ENCODE measurements at regions not wholly inside any gene's neighbourhood (a gene's known extent, or its start where the extent isn't known, plus 50 kb on each side); places are given as distances from the start of the nearest gene placed in this dataset.
A peak's percentile ranks its signal among the peaks of the same experiment; 100 is the strongest.

DNA sequence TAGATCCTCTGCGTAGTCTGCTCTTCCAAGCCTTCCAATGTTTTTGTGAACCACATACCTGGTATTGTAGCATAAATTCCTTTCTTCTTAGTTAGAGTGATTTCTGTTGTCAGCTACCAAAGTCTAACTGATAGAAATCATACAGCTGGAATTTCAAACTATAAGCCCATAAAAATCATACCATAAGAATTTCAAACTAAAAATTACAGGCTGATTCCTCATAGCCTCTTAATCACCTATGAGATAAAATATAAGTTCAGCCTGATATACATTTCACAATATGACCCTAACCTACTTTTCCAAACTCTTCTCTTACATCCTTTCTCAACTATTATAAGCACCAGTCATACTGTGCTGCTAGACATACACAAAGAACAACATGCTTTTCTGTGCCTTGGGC lies 64.8 kb downstream of the PTHLH start:
- Histone ChIP-seq H3K27me3 (ENCODE audit: control insufficient read depth in 2 of 2, insufficient read depth in 2 of 2, low read length in 2 of 2) (no peaks in the 10 kb centered on the region), H3K36me3 (ENCODE audit: control insufficient read depth in 2 of 3, insufficient read depth in 3 of 3, low read length in 3 of 3) (no peaks in the 10 kb centered on the region), H3K9me3 (ENCODE audit: control insufficient read depth in 2 of 3, low read length in 3 of 3) (no peaks in the 10 kb centered on the region), H3K27ac (ENCODE audit: low read depth, low read length) (no peak overlapping the region), H3K4me3 (ENCODE audit: low read length) (no peak overlapping the region), H3K4me1 (ENCODE audit: control insufficient read depth in 2 of 2, insufficient read depth in 2 of 2, low read length in 2 of 2) (no peaks in the 10 kb centered on the region)
- POLR2A ChIA-PET: no interaction called here
- H3K9me3 Mint-ChIP-seq: peaks cover 0 to 8% (median 3%) of the 10 kb centered on the region in 11 donors
- no peak overlapping the region for H3K27ac Mint-ChIP-seq
- CTCF ChIA-PET: no interaction called here
- no peak for ATAC-seq
- intact Hi-C loops (cut with micrococcal nuclease): no loop called here
- H3K27me3 Mint-ChIP-seq: peaks cover 2 to 18% (median 6%) of the 10 kb centered on the region in 5 donors
- H3K4me3 Mint-ChIP-seq: no peak overlapping the region
- H3K36me3 Mint-ChIP-seq: peaks cover 0 to 3% (median 0%) of the 10 kb centered on the region in 5 donors
- H3K4me1 Mint-ChIP-seq: peaks cover 0 to 3% (median 0%) of the 10 kb centered on the region in 7 donors
- no peak for DNase-seq

DNA sequence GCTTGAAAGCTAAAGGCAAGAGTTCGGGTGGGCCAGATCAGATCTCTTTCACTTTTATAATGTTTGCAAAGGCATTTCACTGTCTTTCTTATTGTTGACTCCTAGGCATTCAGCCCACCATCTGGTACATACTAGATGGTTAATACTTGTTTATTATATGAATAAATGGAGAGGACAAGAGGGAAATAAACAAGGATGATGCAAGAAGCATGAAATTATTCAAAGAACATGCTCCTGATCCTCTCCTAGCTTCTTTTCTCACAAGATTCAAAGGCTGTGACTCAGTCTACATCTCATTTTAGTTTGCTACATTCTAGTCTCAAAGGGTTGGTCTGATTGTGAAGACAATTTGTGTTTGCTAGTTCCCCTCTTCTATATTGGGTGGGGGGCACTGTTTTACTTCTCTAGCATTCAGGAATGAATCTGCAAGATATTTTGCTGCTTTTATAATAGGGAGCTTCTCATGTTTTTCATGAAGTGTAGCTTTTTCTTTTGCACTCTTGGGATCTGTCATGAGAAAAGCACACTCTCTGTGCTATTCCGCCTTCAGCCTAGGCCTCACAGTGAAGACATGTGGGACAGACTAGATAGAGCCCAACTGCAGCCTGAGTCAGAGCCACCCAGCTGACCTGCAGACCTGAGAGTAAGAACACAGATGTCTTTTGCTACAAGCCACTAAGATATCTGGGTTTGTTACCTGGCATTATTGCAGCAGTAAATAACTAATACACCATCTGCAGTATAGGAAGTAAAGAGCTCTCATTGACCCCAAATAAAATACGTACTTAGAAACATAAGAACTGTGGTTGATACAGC lies 65.7 kb downstream of the PTHLH start:
- Mint-ChIP-seq H3K27ac (no peak overlapping the region), H3K4me3 (no peak overlapping the region), H3K4me1 (peaks cover 0 to 3% (median 0%) of the 10 kb centered on the region in 7 donors), H3K36me3 (peaks cover 0 to 3% (median 0%) of the 10 kb centered on the region in 5 donors), H3K27me3 (peaks cover 4 to 18% (median 6%) of the 10 kb centered on the region in 5 donors), H3K9me3 (peaks cover 0 to 8% (median 3%) of the 10 kb centered on the region in 11 donors)
- Histone ChIP-seq H3K4me1 (ENCODE audit: control insufficient read depth in 2 of 2, insufficient read depth in 2 of 2, low read length in 2 of 2) (no peaks in the 10 kb centered on the region), H3K4me3 (ENCODE audit: low read length) (no peak overlapping the region), H3K9me3 (ENCODE audit: control insufficient read depth in 2 of 3, low read length in 3 of 3) (no peaks in the 10 kb centered on the region), H3K27ac (ENCODE audit: low read depth, low read length) (no peak overlapping the region), H3K36me3 (ENCODE audit: control insufficient read depth in 2 of 3, insufficient read depth in 3 of 3, low read length in 3 of 3) (no peaks in the 10 kb centered on the region), H3K27me3 (ENCODE audit: control insufficient read depth in 2 of 2, insufficient read depth in 2 of 2, low read length in 2 of 2) (no peaks in the 10 kb centered on the region)
- POLR2A ChIA-PET: no interaction called here
- no peak for ATAC-seq
- CTCF ChIA-PET: no interaction called here
- DNase-seq: no peak
- intact Hi-C loops (cut with micrococcal nuclease): no loop called here

DNA sequence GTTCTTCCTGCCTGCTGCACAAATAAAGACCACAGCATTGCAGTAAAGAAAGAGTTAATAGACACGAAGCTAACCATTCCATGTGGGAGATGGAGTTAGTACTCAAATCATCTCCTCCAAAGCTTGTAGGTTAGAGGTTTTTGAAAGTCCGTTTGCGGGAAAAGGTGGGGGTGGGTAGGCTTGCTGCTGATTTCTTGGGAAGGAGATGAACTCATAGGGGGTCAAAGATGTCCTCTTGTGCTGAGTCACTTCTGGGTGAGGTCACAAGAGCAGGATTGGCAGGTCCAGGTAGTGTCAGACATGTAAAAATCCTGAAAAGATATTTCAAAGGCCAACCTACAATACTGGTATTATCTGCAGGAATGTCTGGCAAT lies 66.4 kb downstream of the PTHLH start:
- ChIA-PET POLR2A (no interaction called here), CTCF (no interaction called here)
- DNase-seq (no peak), ATAC-seq (no peak)
- Histone ChIP-seq H3K27me3 (ENCODE audit: control insufficient read depth in 2 of 2, insufficient read depth in 2 of 2, low read length in 2 of 2) (no peaks in the 10 kb centered on the region), H3K4me3 (ENCODE audit: low read length) (no peak overlapping the region), H3K36me3 (ENCODE audit: control insufficient read depth in 2 of 3, insufficient read depth in 3 of 3, low read length in 3 of 3) (no peaks in the 10 kb centered on the region), H3K27ac (ENCODE audit: low read depth, low read length) (no peak overlapping the region), H3K4me1 (ENCODE audit: control insufficient read depth in 2 of 2, insufficient read depth in 2 of 2, low read length in 2 of 2) (no peaks in the 10 kb centered on the region), H3K9me3 (ENCODE audit: control insufficient read depth in 2 of 3, low read length in 3 of 3) (no peaks in the 10 kb centered on the region)
- intact Hi-C loops (cut with micrococcal nuclease): no loop called here
- H3K36me3 Mint-ChIP-seq: no peaks in the 10 kb centered on the region
- H3K4me1 Mint-ChIP-seq: peaks cover 0 to 3% (median 0%) of the 10 kb centered on the region in 7 donors
- no peak overlapping the region for H3K27ac Mint-ChIP-seq
- H3K9me3 Mint-ChIP-seq: peaks cover 0 to 4% (median 2%) of the 10 kb centered on the region in 11 donors
- H3K4me3 Mint-ChIP-seq: no peak overlapping the region
- H3K27me3 Mint-ChIP-seq: peaks cover 0 to 15% (median 4%) of the 10 kb centered on the region in 5 donors

DNA sequence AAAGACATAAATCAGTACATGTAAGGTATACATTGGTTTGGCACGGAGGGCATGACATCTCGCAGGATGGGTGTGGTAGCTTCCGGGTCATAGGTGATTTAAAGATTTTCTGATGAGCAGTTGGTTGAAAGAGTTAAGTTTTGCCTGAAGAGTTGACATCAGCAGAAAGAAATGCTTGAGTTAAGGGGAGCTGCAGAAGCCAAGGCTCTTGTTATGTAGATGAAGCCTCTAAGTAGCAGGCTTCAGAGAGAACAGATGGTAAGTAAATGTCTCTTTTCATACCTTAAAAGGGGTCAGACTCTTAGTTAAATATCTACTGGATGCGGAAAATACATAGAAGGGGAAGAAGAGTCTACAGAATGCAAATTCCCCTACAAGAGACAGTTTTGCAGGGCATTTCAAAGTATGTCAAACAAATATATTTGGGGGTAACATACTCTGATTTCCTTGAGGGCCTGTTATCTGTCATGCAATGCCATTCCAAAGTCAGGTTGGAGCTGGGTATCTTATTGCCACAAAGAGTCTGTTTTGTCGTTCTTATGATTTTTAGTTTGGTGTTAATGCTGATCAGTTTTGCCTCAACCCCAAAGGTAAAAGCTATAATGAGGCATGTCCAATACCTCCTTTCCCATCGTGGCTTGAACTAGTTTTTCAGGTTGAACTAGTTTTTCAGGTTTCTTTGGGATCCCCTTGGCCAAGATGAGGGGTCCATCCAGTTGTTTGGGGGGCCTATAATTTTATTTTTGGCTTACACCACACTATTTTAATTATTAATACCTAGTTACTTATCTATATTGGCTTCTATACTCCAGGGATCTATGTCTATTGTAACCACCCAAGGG lies 67.0 kb downstream of the PTHLH start:
- peaks cover 0 to 3% (median under 1%) of the 10 kb centered on the region in 11 donors for H3K9me3 Mint-ChIP-seq
- H3K27ac Mint-ChIP-seq: peak overlapping the region in 1 of 9 donors; percentile 21
- intact Hi-C loops (cut with micrococcal nuclease): no loop called here
- H3K4me3 Mint-ChIP-seq: no peak overlapping the region
- peaks cover 0 to 3% (median 0%) of the 10 kb centered on the region in 7 donors for H3K4me1 Mint-ChIP-seq
- no peak overlapping the region for H3K4me3 ChIP-seq (ENCODE audit: low read length)
- CTCF ChIA-PET: no interaction called here
- DNase-seq: no peak
- no peaks in the 10 kb centered on the region for H3K36me3 ChIP-seq (ENCODE audit: control insufficient read depth in 2 of 3, insufficient read depth in 3 of 3, low read length in 3 of 3)
- H3K27ac ChIP-seq (ENCODE audit: low read depth, low read length): no peak overlapping the region
- no peaks in the 10 kb centered on the region for H3K36me3 Mint-ChIP-seq
- no peaks in the 10 kb centered on the region for H3K4me1 ChIP-seq (ENCODE audit: control insufficient read depth in 2 of 2, insufficient read depth in 2 of 2, low read length in 2 of 2)
- POLR2A ChIA-PET: no interaction called here
- H3K9me3 ChIP-seq (ENCODE audit: control insufficient read depth in 2 of 3, low read length in 3 of 3): no peaks in the 10 kb centered on the region
- H3K27me3 ChIP-seq (ENCODE audit: control insufficient read depth in 2 of 2, insufficient read depth in 2 of 2, low read length in 2 of 2): no peaks in the 10 kb centered on the region
- peaks cover 0 to 14% (median 4%) of the 10 kb centered on the region in 5 donors for H3K27me3 Mint-ChIP-seq
- no peak for ATAC-seq

DNA sequence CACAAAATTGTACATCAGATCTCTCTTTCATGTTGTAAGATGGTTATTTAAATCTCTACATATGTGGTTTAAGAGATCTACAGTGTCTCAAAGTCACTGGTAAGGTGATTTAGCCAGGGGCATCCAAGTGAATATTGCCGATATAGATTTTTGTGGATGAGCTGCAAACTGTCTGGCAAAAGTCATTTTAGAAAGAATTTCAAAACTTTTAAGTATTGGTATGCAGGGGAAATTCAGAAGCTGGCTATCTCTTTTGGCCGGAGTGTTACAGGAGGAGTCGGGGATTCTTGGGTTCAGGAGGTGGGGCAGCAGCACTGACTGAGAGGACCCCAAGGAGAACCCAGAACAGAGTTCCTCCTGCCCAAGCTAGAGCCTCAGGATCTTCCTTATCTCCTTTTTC lies 69.9 kb downstream of the PTHLH start:
- DNase-seq (no peak), ATAC-seq (no peak)
- intact Hi-C loops (cut with micrococcal nuclease): no loop called here
- peaks cover 0 to 3% (median 0%) of the 10 kb centered on the region in 7 donors for H3K4me1 Mint-ChIP-seq
- H3K27me3 Mint-ChIP-seq: peaks cover 0 to 7% (median 0%) of the 10 kb centered on the region in 5 donors
- ChIA-PET CTCF (no interaction called here), POLR2A (no interaction called here)
- Histone ChIP-seq H3K9me3 (ENCODE audit: control insufficient read depth in 2 of 3, low read length in 3 of 3) (no peaks in the 10 kb centered on the region), H3K27me3 (ENCODE audit: control insufficient read depth in 2 of 2, insufficient read depth in 2 of 2, low read length in 2 of 2) (no peaks in the 10 kb centered on the region), H3K27ac (ENCODE audit: low read depth, low read length) (no peak overlapping the region), H3K4me1 (ENCODE audit: control insufficient read depth in 2 of 2, insufficient read depth in 2 of 2, low read length in 2 of 2) (no peaks in the 10 kb centered on the region), H3K4me3 (ENCODE audit: low read length) (no peak overlapping the region), H3K36me3 (ENCODE audit: control insufficient read depth in 2 of 3, insufficient read depth in 3 of 3, low read length in 3 of 3) (no peaks in the 10 kb centered on the region)
- H3K4me3 Mint-ChIP-seq: no peak overlapping the region
- peaks cover 0 to 3% (median 0%) of the 10 kb centered on the region in 11 donors for H3K9me3 Mint-ChIP-seq
- no peak overlapping the region for H3K27ac Mint-ChIP-seq
- no peaks in the 10 kb centered on the region for H3K36me3 Mint-ChIP-seq

DNA sequence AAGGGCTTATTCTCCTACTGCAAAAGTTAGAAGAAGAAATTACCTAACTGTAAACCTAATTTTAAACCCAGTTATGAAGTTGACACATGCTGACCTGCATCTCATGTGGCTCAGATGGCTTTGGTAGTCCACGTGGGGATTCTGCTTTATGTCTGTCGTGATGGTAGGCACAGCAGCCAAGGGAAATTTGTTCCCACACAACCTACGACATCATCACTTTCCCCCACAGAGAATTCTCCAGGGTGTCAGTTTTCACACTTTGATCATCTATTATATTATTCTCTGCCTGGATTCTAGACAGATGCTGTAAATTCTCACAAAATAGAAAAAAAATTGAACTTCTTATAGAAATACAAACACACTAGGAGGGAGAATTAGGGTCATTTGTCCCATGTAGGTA lies 70.6 kb downstream of the PTHLH start:
- POLR2A ChIA-PET: no interaction called here
- CTCF ChIA-PET: no interaction called here
- intact Hi-C loops (cut with micrococcal nuclease): no loop called here
- Histone ChIP-seq H3K9me3 (ENCODE audit: control insufficient read depth in 2 of 3, low read length in 3 of 3) (no peaks in the 10 kb centered on the region), H3K27ac (ENCODE audit: low read depth, low read length) (no peak overlapping the region), H3K36me3 (ENCODE audit: control insufficient read depth in 2 of 3, insufficient read depth in 3 of 3, low read length in 3 of 3) (no peaks in the 10 kb centered on the region), H3K4me1 (ENCODE audit: control insufficient read depth in 2 of 2, insufficient read depth in 2 of 2, low read length in 2 of 2) (no peaks in the 10 kb centered on the region), H3K27me3 (ENCODE audit: control insufficient read depth in 2 of 2, insufficient read depth in 2 of 2, low read length in 2 of 2) (no peaks in the 10 kb centered on the region), H3K4me3 (ENCODE audit: low read length) (no peak overlapping the region)
- peaks cover 0 to 3% (median 0%) of the 10 kb centered on the region in 11 donors for H3K9me3 Mint-ChIP-seq
- peaks cover 0 to 3% (median 0%) of the 10 kb centered on the region in 7 donors for H3K4me1 Mint-ChIP-seq
- DNase-seq (no peak), ATAC-seq (no peak)
- H3K27ac Mint-ChIP-seq: no peak overlapping the region
- no peaks in the 10 kb centered on the region for H3K36me3 Mint-ChIP-seq
- H3K27me3 Mint-ChIP-seq: peaks cover 0 to 7% (median 0%) of the 10 kb centered on the region in 5 donors
- H3K4me3 Mint-ChIP-seq: no peak overlapping the region
